ENCODE measurements at regions not wholly inside any gene's neighbourhood (a gene's known extent, or its start where the extent isn't known, plus 50 kb on each side); places are given as distances from the start of the nearest gene placed in this dataset.
A peak's percentile ranks its signal among the peaks of the same experiment; 100 is the strongest.

- TF ChIP-seq CTCF (conservative IDR thresholded peaks at IDR 0.05; ENCODE audit: low read depth, low read length): no peak
- H3K4me3 ChIP-seq (ENCODE audit: low read length): no peak overlapping the region
- no peak for DNase-seq (ENCODE audit: low read depth)
These were observed 65.4 kb upstream of the C3orf80 start for GRCh38 chr3:160159806-160160205.

DNA sequence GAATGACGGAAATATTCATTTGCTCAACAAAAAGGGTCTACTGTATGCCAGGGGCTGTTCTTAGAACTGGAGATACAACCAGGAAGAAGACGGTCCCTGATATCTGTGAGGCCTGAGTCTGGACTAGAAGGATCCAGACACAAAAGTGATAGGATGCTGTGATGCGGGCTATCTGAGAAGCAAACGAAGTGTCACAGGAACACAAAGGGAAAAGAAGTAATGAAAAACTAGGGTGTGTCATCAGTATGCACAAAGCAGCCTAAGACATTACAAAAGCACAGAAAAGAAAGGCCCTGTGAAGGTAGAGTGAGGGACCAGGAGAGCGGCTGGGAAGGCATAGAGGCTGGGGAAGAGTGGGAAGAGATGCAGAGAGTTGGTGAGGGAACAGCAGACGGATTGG lies 63.3 kb upstream of the C3orf80 start:
- DNase-seq (ENCODE audit: low read depth): no peak
- no peak overlapping the region for H3K4me3 ChIP-seq (ENCODE audit: low read length)
- TF ChIP-seq CTCF (conservative IDR thresholded peaks at IDR 0.05; ENCODE audit: low read depth, low read length): no peak

- no peak overlapping the region for H3K4me3 ChIP-seq (ENCODE audit: low read length)
- no peak for TF ChIP-seq CTCF (conservative IDR thresholded peaks at IDR 0.05; ENCODE audit: low read depth, low read length)
These were observed 62.8 kb upstream of the C3orf80 start for GRCh38 chr3:160162440-160162839.

DNA sequence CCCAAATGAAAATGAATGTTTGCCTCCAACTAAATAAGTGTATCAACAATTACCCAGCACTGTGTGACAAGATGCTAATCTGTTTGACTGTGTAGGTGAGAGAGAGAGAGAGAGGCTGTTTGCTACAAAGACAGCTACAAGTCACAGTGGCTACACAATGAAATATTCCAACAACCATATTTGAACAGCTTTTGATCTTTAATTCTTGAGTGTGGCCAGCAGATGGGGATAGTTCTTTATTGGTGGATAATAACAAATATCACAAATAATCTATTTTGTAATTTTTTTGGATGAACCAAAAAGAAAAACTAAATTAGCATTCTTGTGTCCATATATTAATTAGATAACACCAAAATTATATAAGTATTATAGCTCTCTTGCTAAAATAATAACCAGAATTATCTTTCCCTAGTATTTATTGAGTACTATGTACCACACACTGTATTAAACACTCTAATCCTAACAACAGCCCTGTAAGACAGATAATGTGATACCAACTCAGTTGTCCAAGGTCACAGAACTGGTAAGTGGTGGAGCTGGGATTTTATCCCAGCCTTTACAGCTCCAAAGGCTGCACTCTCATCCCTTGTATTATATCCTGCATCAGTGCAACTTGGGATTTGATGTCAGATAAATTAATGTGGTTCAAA lies 61.9 kb upstream of the C3orf80 start:
- peak; percentile 45 for TF ChIP-seq CTCF (conservative IDR thresholded peaks at IDR 0.05; ENCODE audit: low read depth, low read length)
- DNase-seq (ENCODE audit: low read depth): no peak

More at GRCh38 chr3:160162440-160162839, 62.8 kb upstream of the C3orf80 start:
- no peak for DNase-seq (ENCODE audit: low read depth)

DNA sequence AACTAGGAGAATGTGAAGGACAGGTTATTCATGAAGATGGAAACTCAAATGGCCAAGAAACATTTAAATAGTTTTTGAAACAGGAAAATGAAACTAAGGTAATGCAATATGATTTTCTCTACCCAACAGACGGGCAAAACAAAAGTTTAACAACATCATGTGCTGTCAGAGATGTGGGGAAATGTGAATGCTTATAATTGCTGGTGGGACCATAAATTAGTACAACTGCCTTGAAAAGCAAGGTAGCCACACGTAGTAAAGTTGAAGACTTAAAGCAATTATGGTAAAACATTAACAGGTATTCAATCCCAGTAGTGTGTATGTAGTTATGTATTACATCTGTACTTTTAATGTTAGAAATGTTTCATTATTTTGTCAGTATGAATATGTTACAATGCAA lies 57.0 kb upstream of the C3orf80 start:
- TF ChIP-seq CTCF (conservative IDR thresholded peaks at IDR 0.05; ENCODE audit: low read depth, low read length): no peak
- H3K4me3 ChIP-seq (ENCODE audit: low read length): no peak overlapping the region
- DNase-seq (ENCODE audit: low read depth): no peak

More for the DNA sequence above, 61.9 kb upstream of the C3orf80 start:
- no peak overlapping the region for H3K4me3 ChIP-seq (ENCODE audit: low read length)

GRCh38 chr3:160169139-160169976 lies 55.9 kb upstream of the C3orf80 start:
- no peak overlapping the region for H3K4me3 ChIP-seq (ENCODE audit: low read length)
- no peak for TF ChIP-seq CTCF (conservative IDR thresholded peaks at IDR 0.05; ENCODE audit: low read depth, low read length)
- no peak for DNase-seq (ENCODE audit: low read depth)
